Fibroblast of skin of scalp (primary cell): ENCODE measurements at regions not wholly inside any gene's neighbourhood (a gene's known extent, or its start where the extent isn't known, plus 50 kb on each side); places are given as distances from the start of the nearest gene placed in this dataset.
A peak's percentile ranks its signal among the peaks of the same experiment; 100 is the strongest.

Experiments
- DNase-seq: peaks from one replicate; pipeline ENCODE4 v3.0.0-alpha.2; 2013

GRCh38 chr11:106601684-106602297 is 416.5 kb downstream of the GUCY1A2 start:
- DNase-seq, result no peak

DNA sequence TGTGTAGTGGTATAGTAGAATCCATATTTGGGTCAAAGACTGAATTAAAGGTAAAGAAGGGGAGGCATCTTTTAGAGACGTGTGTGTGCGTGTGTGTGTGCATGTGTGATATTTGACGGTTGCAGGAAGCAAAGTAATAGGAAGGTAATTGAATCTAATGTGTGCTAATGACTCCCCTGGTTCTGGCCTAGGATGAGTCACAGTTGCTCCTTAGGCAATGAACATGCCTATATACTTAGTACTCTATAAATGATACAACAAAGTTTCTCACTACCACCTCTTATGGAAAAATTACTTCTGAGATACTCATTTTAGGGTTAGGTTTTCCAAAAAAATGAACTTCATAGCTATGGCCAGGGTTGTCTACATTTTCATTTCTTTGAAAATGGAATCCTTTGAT is 409.6 kb downstream of the GUCY1A2 start:
- peak; percentile 22 for DNase-seq

DNA sequence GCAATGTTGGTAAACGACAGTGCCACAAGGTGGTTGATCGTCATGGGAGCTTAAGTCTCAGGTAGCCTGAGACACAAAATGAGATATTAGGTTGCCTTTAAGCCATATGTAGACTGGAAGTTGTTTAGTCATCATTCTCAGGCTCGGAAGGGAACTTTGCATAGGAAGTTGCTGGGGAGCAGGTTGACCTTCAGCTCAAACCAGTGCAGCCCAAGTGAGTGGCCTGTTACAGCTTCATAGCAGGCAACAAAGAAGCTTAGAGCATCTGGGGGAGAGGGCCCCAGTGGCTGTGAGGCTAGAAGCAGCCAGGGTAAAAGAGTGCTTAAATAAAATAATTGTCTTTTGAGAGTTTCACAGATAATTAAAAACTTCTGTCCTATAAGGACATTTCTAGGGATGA is 404.0 kb downstream of the GUCY1A2 start:
- no peak for DNase-seq

- DNase-seq, result peak; percentile 54
Measured at GRCh38 chr11:106619320-106619990, 398.8 kb downstream of the GUCY1A2 start.

GRCh38 chr11:106621484-106621883 is 396.8 kb downstream of the GUCY1A2 start:
- DNase-seq, result no peak
